Ovary (tissue), 7 donors: ENCODE measurements at regions not wholly inside any gene's neighbourhood (a gene's known extent, or its start where the extent isn't known, plus 50 kb on each side); places are given as distances from the start of the nearest gene placed in this dataset.

Experiments
- DNase-seq, 5 donors: peaks; one replicate each; pipeline ENCODE4 v3.0.0-alpha.2; 2019 to 2020
- H3K27ac ChIP-seq, 2 donors: fragments of 200-600 bp; one replicate each; pipeline versions ENCODE4 v1.5.1 to v1.8.0; 2019 to 2022
- H3K27me3 ChIP-seq: fragments of 200-600 bp; one replicate; pipeline ENCODE4 v1.8.0; 2022
- H3K36me3 ChIP-seq: fragments of 200-600 bp; sonication (generic); one replicate; pipeline ENCODE4 v1.5.1; 2019
- H3K4me1 ChIP-seq: one replicate; pipeline ENCODE4 v1.8.1; 2013; ENCODE audit warnings: mild to moderate bottlenecking, moderate library complexity; ENCODE audit not compliant: insufficient read depth
- H3K4me3 ChIP-seq: fragments of 200-600 bp; sonication (generic); one replicate; pipeline ENCODE4 v1.5.1; 2017
- H3K9me3 ChIP-seq, 2 donors: fragments of 200-600 bp in 1 of 2; sonication (generic) in 1 of 2; one replicate each; pipeline versions ENCODE4 v1.5.1 to v1.8.1; 2013 to 2019; ENCODE audit warnings: mild to moderate bottlenecking in 1 of 2, moderate library complexity in 1 of 2
- EP300 ChIP-seq: sonication (generic); formaldehyde crosslinking; IDR thresholded peaks from one replicate; pipeline ENCODE4 v1.6.1; 2017; ENCODE audit warnings: antibody characterized with exemption
- POLR2A ChIP-seq: fragments of 450-650 bp; IDR thresholded peaks from one replicate; pipeline ENCODE4 v1.6.1; 2017; ENCODE audit warnings: antibody characterized with exemption, mild to moderate bottlenecking, moderate library complexity
- WGBS, 3 donors: extraction: QIAGEN DNeasy Blood & Tissue Kit in 1 of 3; methylation state at CpG; one replicate each; pipeline versions ENCODE4 v1.1.5 to v1.1.7; 2013 to 2017; 5-methylcytosine and 5-hydroxymethylcytosine counted together
- intact Hi-C, 4 donors: fragments of 100-400 bp; cut with DNase I; formaldehyde crosslinking; loops; one replicate each; pipeline versions ENCODE4 v1.11.0 to v1.15.1; 2022 to 2023
- TF ChIP-seq, protein P1 (sequence below), 3 donors: fragments of 450-650 bp in 2 of 3; fragments of 200-600 bp in 1 of 3; IDR thresholded peaks; one replicate each; pipeline versions ENCODE4 v1.5.1 to v1.8.0; 2016 to 2022; ENCODE audit warnings: antibody characterized with exemption in 3 of 3, mild to moderate bottlenecking in 1 of 3
- donor health status: DM: no; HTN: no; CAD: no; lungs with moderate emphysema.
- donor health status: DM: no; HTN: no; CAD: no.
- donor health status: Bipolar disorder and iron deficiency.
- donor health status: DM: no; HTN: no; CAD: no.
- donor health status: DM: yes; HTN: yes; CAD: no.

DNA sequence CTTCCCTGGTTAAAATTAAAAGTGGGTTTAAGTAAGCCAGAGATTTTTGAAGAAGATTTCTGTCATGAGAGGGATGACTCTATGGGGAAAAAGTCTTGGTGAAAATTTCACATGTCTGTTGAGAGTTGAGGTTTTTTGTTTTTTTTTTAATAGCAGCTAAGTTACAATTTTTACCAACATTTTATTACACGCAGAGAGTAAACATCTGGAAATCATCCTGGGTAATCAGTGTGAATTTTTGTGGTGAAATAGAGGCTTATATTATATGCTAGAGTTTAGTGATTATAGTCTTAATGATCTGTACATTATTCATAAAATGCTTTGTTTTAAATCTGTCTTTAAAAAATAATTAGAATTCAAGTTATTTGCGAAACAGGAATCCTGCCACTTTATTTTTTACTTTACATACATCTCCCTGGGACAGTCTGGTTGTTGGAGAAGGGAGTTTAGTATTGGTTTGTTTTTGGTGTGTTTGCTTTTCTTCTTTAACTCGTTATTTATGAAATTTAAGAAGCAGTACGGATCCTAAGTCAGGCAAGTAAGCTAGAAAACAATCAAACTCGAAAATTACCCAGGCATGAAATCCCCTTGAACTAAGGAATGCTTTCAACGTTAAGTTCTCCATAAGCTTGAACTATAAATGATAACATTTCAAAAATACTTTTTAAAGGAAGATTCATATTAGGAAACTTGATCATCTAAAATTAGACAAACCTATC is 143.4 kb upstream of the TSC22D2 start:
- no peaks in the 10 kb centered on the region for H3K4me1 ChIP-seq
- TF ChIP-seq, protein P1, sequence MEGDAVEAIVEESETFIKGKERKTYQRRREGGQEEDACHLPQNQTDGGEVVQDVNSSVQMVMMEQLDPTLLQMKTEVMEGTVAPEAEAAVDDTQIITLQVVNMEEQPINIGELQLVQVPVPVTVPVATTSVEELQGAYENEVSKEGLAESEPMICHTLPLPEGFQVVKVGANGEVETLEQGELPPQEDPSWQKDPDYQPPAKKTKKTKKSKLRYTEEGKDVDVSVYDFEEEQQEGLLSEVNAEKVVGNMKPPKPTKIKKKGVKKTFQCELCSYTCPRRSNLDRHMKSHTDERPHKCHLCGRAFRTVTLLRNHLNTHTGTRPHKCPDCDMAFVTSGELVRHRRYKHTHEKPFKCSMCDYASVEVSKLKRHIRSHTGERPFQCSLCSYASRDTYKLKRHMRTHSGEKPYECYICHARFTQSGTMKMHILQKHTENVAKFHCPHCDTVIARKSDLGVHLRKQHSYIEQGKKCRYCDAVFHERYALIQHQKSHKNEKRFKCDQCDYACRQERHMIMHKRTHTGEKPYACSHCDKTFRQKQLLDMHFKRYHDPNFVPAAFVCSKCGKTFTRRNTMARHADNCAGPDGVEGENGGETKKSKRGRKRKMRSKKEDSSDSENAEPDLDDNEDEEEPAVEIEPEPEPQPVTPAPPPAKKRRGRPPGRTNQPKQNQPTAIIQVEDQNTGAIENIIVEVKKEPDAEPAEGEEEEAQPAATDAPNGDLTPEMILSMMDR (IDR thresholded peaks at IDR 0.05), result no peak
- TF ChIP-seq EP300 (no peak), POLR2A (no peak)

GRCh38 chr3:150261958-150262357 is 146.1 kb upstream of the TSC22D2 start:
- TF ChIP-seq POLR2A (no peak), EP300 (no peak)
- TF ChIP-seq, protein P1 (IDR thresholded peaks at IDR 0.05), result no peak
- 64 to 77% (median 67%) methylated on average over 2 of the region's 2 CpGs for WGBS, 3 donors
- H3K27me3 ChIP-seq, result no peaks in the 10 kb centered on the region
- intact Hi-C loops, result no loop called here
- no peak overlapping the region for H3K4me3 ChIP-seq
- no peaks in the 10 kb centered on the region for H3K36me3 ChIP-seq
- H3K9me3 ChIP-seq, result no peaks in the 10 kb centered on the region
- no peaks in the 10 kb centered on the region for H3K4me1 ChIP-seq
- no peak for DNase-seq
- H3K27ac ChIP-seq, result no peak overlapping the region

More for the DNA sequence above, 143.4 kb upstream of the TSC22D2 start:
- Histone ChIP-seq H3K36me3 (no peaks in the 10 kb centered on the region), H3K4me3 (no peak overlapping the region), H3K27ac (no peak overlapping the region), H3K9me3 (no peaks in the 10 kb centered on the region), H3K27me3 (no peaks in the 10 kb centered on the region)
- 22 to 31% (median 30%) methylated on average over 6 of the region's 6 CpGs for WGBS, 3 donors
- DNase-seq, result no peak
- intact Hi-C loops, result no loop called here

DNA sequence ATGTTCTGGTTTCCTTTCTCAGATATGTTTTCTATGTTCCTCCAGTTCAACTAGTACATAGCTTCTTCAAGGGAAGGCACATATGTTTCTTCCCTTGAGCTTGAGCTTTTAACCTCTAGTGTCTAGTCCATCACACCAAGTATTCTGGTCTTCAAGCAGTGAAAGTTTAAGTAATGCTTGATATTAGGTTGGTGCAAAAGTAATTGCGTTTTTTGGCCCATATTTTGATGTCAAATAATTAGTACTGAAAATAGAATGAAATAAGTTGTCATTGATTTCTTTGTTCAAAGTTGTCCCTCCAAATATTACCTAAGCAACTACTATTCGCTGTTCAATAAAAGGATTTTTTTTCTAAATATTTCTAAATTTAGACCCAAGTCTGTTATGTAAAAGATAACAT is 146.7 kb upstream of the TSC22D2 start:
- H3K36me3 ChIP-seq, result no peaks in the 10 kb centered on the region
- H3K9me3 ChIP-seq, result no peaks in the 10 kb centered on the region
- intact Hi-C loops, result no loop called here
- no peak overlapping the region for H3K4me3 ChIP-seq
- no peaks in the 10 kb centered on the region for H3K27me3 ChIP-seq
- no peaks in the 10 kb centered on the region for H3K4me1 ChIP-seq
- DNase-seq, result no peak
- 90 to 93% (median 91%) methylated on average over 2 of the region's 2 CpGs for WGBS, 3 donors
- H3K27ac ChIP-seq, result no peak overlapping the region
- no peak for TF ChIP-seq POLR2A
- no peak for TF ChIP-seq EP300
- TF ChIP-seq, protein P1 (IDR thresholded peaks at IDR 0.05), result no peak

GRCh38 chr3:150260398-150260710 is 147.7 kb upstream of the TSC22D2 start:
- Histone ChIP-seq H3K27me3 (no peaks in the 10 kb centered on the region), H3K36me3 (no peaks in the 10 kb centered on the region), H3K4me1 (peaks cover 3% of the 10 kb centered on the region), H3K27ac (no peak overlapping the region), H3K4me3 (no peak overlapping the region), H3K9me3 (no peaks in the 10 kb centered on the region)
- no peak for TF ChIP-seq POLR2A
- TF ChIP-seq, protein P1 (IDR thresholded peaks at IDR 0.05), result no peak
- no peak for TF ChIP-seq EP300
- WGBS, 3 donors, result 10 to 19% (median 11%) methylated on average over 3 of the region's 3 CpGs
- intact Hi-C loops, result no loop called here
- DNase-seq, result no peak
